Cardiac fibroblast (primary cell): ENCODE measurements at regions not wholly inside any gene's neighbourhood (a gene's known extent, or its start where the extent isn't known, plus 50 kb on each side); places are given as distances from the start of the nearest gene placed in this dataset.
"Not testable (repeated sequence)": the region's sequence is repeated elsewhere in the genome, so short reads cannot be mapped to it uniquely, and the experiment has no call there.

Source experiments
- DNase-seq, 2 donors: peaks; one replicate each; pipeline versions ENCODE4 v3.0.0 to v3.0.0-alpha.2; 2010; ENCODE audit warnings: low read depth in 2 of 2
- H3K4me3 ChIP-seq, 2 donors: replicated peaks in 1 of 2; 1 replicate in 1 of 2; 2 replicates in 1 of 2; pipeline ENCODE4 v1.5.1; 2011; ENCODE audit warnings: low read depth in 2 of 2, low read length in 2 of 2, mild to moderate bottlenecking in 2 of 2, moderate library complexity in 1 of 2
- CTCF ChIP-seq: IDR thresholded peaks from one replicate; pipeline ENCODE4 v1.5.1; 2011; ENCODE audit warnings: low read depth, mild to moderate bottlenecking, low read length, inconsistent platforms

GRCh38 chr5:1959231-1959630, 76.5 kb upstream of the IRX4 start:
- no peak for DNase-seq
- no peak for TF ChIP-seq CTCF
- no peak overlapping the region for H3K4me3 ChIP-seq

GRCh38 chr5:1958211-1959010, 75.7 kb upstream of the IRX4 start:
- no peak for DNase-seq
- H3K4me3 ChIP-seq, result no peak overlapping the region
- no peak for TF ChIP-seq CTCF

DNA sequence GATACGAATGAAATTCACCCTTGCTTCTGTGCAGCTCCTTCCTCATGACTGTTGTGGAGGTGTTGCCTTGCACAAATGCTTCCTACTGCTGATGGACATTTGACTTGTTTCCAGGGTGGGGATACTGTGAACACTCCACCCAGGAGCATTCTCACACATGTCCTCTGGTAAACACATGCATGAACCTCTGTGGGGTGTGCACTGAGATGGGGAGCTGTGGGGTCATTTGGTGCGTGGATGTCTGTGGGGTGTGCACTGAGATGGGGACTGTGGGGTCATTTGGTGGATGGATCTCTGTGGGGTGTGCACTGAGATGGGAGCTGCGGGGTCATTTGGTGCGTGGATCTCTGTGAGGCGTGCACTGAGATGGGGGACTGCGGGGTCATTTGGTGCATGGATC, 72.9 kb upstream of the IRX4 start:
- no peak overlapping the region for H3K4me3 ChIP-seq
- no peak for TF ChIP-seq CTCF
- no peak for DNase-seq

DNA sequence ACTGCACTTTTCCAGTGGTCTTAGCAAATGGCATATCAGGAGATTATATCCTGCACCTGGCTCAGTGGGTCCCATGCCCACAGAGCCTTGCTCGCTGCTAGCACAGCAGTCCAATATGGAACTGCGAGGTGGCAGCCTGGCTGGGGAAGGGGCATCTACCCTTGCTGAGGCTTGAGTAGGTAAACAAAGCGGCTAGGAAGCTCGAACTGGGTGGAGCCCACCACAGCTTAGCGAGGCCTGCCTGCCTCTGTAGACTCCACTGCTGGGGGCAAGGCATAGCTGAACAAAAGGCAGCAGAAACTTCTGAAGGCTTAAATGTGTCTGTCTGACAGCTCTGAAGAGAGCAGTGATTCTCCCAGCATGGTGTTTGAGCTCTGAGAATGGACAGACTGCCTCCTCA, 71.0 kb upstream of the IRX4 start:
- not testable (repeated sequence) for DNase-seq

GRCh38 chr5:1952444-1953099, 69.8 kb upstream of the IRX4 start:
- H3K4me3 ChIP-seq, result no peak overlapping the region
- DNase-seq, result no peak
- no peak for TF ChIP-seq CTCF

More for the DNA sequence above, 71.0 kb upstream of the IRX4 start:
- H3K4me3 ChIP-seq, result not testable (repeated sequence)

- no peak for TF ChIP-seq CTCF
- H3K4me3 ChIP-seq, result no peak overlapping the region
- DNase-seq, result no peak
These were observed 69.3 kb upstream of the IRX4 start for GRCh38 chr5:1952021-1952420.

GRCh38 chr5:1951165-1951816, 68.6 kb upstream of the IRX4 start:
- H3K4me3 ChIP-seq, result no peak overlapping the region
- no peak for TF ChIP-seq CTCF
- no peak for DNase-seq
